Panc1 (cell line): ENCODE measurements at regions not wholly inside any gene's neighbourhood (a gene's known extent, or its start where the extent isn't known, plus 50 kb on each side); places are given as distances from the start of the nearest gene placed in this dataset.

Experiments
- ATAC-seq: fragments of 200-7000 bp; cut with Tn5 transposase; 2 replicates; pipeline ENCODE4 v1.9.1; 2020; ENCODE audit warnings: mild to moderate bottlenecking, moderate library complexity
- BruUV-seq: library from RNA; stranded (reverse); fragments of 400-500 nt; replicated peaks from 2 replicates; lab custom pipeline; 2021; lab: Mats Ljungman, UMichigan
- CTCF ChIA-PET: fragments of 300-600 bp; sonication (Branson Sonifier 250); formaldehyde crosslinking; loops from one replicate; lab custom pipeline; 2022; ENCODE audit warnings: antibody characterized with exemption; lab: Charles Lee
- POLR2A ChIA-PET: fragments of 300-600 bp; sonication (Branson Sonifier 250); formaldehyde crosslinking; loops from one replicate; lab custom pipeline; 2022; ENCODE audit warnings: antibody characterized with exemption; lab: Charles Lee
- DNase-seq: peaks from one replicate; pipeline ENCODE4 v3.0.0-alpha.2; 2010; ENCODE audit warnings: low read depth, low spot score
- H3K27ac ChIP-seq: 2 replicates; pipeline ENCODE4 v1.5.1; 2011; ENCODE audit warnings: mild to moderate bottlenecking, low read length, inconsistent platforms
- H3K27me3 ChIP-seq: fragments of 200-500 bp; sonication (Bioruptor generic); 2 replicates; pipeline ENCODE4 v1.6.0; 2014; ENCODE audit warnings: low read length, inconsistent platforms; ENCODE audit not compliant: control insufficient read depth, insufficient read depth
- H3K36me3 ChIP-seq: fragments of 200-500 bp; sonication (Bioruptor generic); 2 replicates; pipeline ENCODE4 v1.5.1; 2014; ENCODE audit warnings: inconsistent platforms, mild to moderate bottlenecking, low read length, moderate library complexity; ENCODE audit not compliant: control insufficient read depth, insufficient read depth
- H3K4me1 ChIP-seq: 2 replicates; pipeline ENCODE4 v1.5.1; 2011; ENCODE audit warnings: inconsistent platforms, mild to moderate bottlenecking, low read length, moderate library complexity; ENCODE audit not compliant: control insufficient read depth, insufficient read depth
- H3K4me3 ChIP-seq, 2 experiments: 2 replicates each; pipeline ENCODE4 v1.5.1; 2011 to 2012; ENCODE audit warnings: low read depth in 2 of 2, low read length in 2 of 2, mild to moderate bottlenecking in 2 of 2, inconsistent platforms in 1 of 2, moderate library complexity in 1 of 2
- H3K9me3 ChIP-seq: fragments of 200-500 bp; sonication (Bioruptor generic); 2 replicates; pipeline ENCODE4 v1.5.1; 2014; ENCODE audit warnings: low read depth, mild to moderate bottlenecking, inconsistent platforms, low read length, moderate library complexity; ENCODE audit not compliant: control insufficient read depth, insufficient read depth
- POLR2AphosphoS5 ChIP-seq: IDR thresholded peaks from 2 replicates; pipeline ENCODE4 v1.6.1; 2012; ENCODE audit warnings: mild to moderate bottlenecking, low read depth, low read length, moderate library complexity
- REST ChIP-seq, 2 experiments: IDR thresholded peaks; 2 replicates each; pipeline ENCODE4 v1.6.1; 2011 to 2012; ENCODE audit warnings: low read depth in 2 of 2, control low read depth in 1 of 2, low read length in 1 of 2, mild to moderate bottlenecking in 1 of 2, moderate library complexity in 1 of 2; ENCODE audit not compliant: insufficient read depth in 1 of 2
- SIN3A ChIP-seq: IDR thresholded peaks from 2 replicates; pipeline ENCODE4 v1.6.1; 2012; ENCODE audit warnings: low read depth, mild to moderate bottlenecking, low read length, moderate library complexity, borderline replicate concordance; ENCODE audit not compliant: insufficient read depth
- TCF7L2 ChIP-seq: IDR thresholded peaks from 2 replicates; pipeline ENCODE4 v1.6.1; 2011; ENCODE audit warnings: mild to moderate bottlenecking, low read depth, low read length, inconsistent platforms
- in situ Hi-C: cut with HindIII; loops from 2 replicates; pipeline ENCODE4 v1.10.0; 2016; ENCODE audit warnings: low sequenced_read_pairs, low pct_unique_long_range_greater_than_20kb
- intact Hi-C: fragments of 100-400 bp; cut with micrococcal nuclease; formaldehyde crosslinking; loops from one replicate; pipeline ENCODE4 v1.10.0; 2022; ENCODE audit not compliant: unreplicated experiment
- TF ChIP-seq, protein P1 (sequence below): fragments of 450-650 bp; IDR thresholded peaks from 2 replicates; pipeline ENCODE4 v1.5.1; 2017; ENCODE audit warnings: mild to moderate bottlenecking

- TF ChIP-seq REST (IDR thresholded peaks at IDR 0.05; ENCODE audit: insufficient read depth in 1 of 2, low read depth in 2 of 2, low read length in 1 of 2) (no peak), SIN3A (no peak), TCF7L2 (no peak), POLR2AphosphoS5 (no peak)
- TF ChIP-seq, protein P1, sequence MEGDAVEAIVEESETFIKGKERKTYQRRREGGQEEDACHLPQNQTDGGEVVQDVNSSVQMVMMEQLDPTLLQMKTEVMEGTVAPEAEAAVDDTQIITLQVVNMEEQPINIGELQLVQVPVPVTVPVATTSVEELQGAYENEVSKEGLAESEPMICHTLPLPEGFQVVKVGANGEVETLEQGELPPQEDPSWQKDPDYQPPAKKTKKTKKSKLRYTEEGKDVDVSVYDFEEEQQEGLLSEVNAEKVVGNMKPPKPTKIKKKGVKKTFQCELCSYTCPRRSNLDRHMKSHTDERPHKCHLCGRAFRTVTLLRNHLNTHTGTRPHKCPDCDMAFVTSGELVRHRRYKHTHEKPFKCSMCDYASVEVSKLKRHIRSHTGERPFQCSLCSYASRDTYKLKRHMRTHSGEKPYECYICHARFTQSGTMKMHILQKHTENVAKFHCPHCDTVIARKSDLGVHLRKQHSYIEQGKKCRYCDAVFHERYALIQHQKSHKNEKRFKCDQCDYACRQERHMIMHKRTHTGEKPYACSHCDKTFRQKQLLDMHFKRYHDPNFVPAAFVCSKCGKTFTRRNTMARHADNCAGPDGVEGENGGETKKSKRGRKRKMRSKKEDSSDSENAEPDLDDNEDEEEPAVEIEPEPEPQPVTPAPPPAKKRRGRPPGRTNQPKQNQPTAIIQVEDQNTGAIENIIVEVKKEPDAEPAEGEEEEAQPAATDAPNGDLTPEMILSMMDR = no peak
- H3K4me1 ChIP-seq = no peaks in the 10 kb centered on the region
- H3K27ac ChIP-seq = no peak overlapping the region
- no peak overlapping the region for H3K4me3 ChIP-seq
- H3K27me3 ChIP-seq = no peaks in the 10 kb centered on the region
- H3K36me3 ChIP-seq = no peaks in the 10 kb centered on the region
- intact Hi-C loops = no loop called here
- no peaks in the 10 kb centered on the region for H3K9me3 ChIP-seq
- ChIA-PET CTCF (no interaction called here), POLR2A (no interaction called here)
- in situ Hi-C loops = no loop called here
- ATAC-seq = no peak
- no peak for DNase-seq
- BruUV-seq = no TSS peak
Measured at GRCh38 chr15:61441891-61442290, 212.8 kb upstream of the RORA start.

DNA sequence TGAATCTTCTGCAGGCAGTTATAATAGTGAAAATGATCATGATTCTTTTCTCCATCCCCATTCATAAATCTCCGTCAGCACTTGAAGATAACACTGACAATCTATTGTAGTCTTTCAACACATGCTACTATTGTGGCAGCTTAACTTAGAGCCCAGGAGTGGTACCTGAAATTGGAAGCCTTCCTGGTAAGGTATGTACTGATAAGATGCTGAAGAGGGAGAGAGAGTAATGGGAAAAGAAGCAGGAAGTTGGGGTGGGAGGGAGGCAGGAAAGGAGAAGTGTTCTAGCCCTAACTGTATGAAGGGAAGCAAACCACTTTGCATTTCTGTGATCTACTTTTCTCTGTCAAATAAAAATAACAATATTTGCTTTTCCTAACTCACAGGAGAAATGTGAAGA lies 197.4 kb upstream of the RORA start:
- DNase-seq = no peak
- in situ Hi-C loops = no loop called here
- H3K4me1 ChIP-seq = no peaks in the 10 kb centered on the region
- H3K9me3 ChIP-seq = no peaks in the 10 kb centered on the region
- TF ChIP-seq REST (IDR thresholded peaks at IDR 0.05; ENCODE audit: insufficient read depth in 1 of 2, low read depth in 2 of 2, low read length in 1 of 2) (no peak), SIN3A (no peak), POLR2AphosphoS5 (no peak), TCF7L2 (no peak)
- TF ChIP-seq, protein P1 = no peak
- no peaks in the 10 kb centered on the region for H3K36me3 ChIP-seq
- H3K27ac ChIP-seq = no peak overlapping the region
- BruUV-seq = no TSS peak
- intact Hi-C loops = no loop called here
- ChIA-PET POLR2A (no interaction called here), CTCF (no interaction called here)
- H3K27me3 ChIP-seq = no peaks in the 10 kb centered on the region
- ATAC-seq = no peak
- no peak overlapping the region for H3K4me3 ChIP-seq
